ENCODE measurements at regions not wholly inside any gene's neighbourhood (a gene's known extent, or its start where the extent isn't known, plus 50 kb on each side); places are given as distances from the start of the nearest gene placed in this dataset.

GRCh38 chr15:31498329-31498728 lies 171.7 kb downstream of the KLF13 start:
- Mint-ChIP-seq H3K4me1 (peaks cover 6% of the 10 kb centered on the region), H3K27ac (ENCODE audit: unreplicated experiment) (no peak overlapping the region), H3K9me3 (peaks cover 5% of the 10 kb centered on the region), H3K36me3 (ENCODE audit: low read depth) (peaks cover 2% of the 10 kb centered on the region), H3K27me3 (ENCODE audit: low read depth) (no peaks in the 10 kb centered on the region), H3K4me3 (no peak overlapping the region)
- TF ChIP-seq, protein P1, sequence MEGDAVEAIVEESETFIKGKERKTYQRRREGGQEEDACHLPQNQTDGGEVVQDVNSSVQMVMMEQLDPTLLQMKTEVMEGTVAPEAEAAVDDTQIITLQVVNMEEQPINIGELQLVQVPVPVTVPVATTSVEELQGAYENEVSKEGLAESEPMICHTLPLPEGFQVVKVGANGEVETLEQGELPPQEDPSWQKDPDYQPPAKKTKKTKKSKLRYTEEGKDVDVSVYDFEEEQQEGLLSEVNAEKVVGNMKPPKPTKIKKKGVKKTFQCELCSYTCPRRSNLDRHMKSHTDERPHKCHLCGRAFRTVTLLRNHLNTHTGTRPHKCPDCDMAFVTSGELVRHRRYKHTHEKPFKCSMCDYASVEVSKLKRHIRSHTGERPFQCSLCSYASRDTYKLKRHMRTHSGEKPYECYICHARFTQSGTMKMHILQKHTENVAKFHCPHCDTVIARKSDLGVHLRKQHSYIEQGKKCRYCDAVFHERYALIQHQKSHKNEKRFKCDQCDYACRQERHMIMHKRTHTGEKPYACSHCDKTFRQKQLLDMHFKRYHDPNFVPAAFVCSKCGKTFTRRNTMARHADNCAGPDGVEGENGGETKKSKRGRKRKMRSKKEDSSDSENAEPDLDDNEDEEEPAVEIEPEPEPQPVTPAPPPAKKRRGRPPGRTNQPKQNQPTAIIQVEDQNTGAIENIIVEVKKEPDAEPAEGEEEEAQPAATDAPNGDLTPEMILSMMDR (conservative IDR thresholded peaks at IDR 0.05), result no peak
- no peak for DNase-seq (ENCODE audit: low read depth, low spot score)

DNA sequence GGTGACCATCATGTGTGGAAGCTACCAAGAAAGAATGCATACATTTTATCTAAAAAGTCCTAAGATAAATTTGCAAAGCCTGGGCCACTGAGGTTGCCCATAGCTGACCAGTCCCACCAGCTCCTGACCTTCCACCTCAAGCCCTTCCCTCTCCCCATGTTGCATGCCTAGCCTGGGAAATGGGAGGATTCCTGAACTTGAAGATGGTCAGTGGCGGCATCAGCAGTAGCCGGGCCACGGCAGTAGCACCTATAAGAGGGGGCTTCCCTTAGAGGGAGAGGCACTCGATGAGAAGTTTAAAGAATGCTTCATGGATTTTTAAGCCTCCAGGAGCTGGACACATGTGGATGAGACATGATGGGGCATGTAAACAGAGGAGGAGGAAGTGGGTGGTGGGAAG lies 172.1 kb downstream of the KLF13 start:
- peaks cover under 1% of the 10 kb centered on the region for H3K36me3 Mint-ChIP-seq (ENCODE audit: low read depth)
- no peak for DNase-seq (ENCODE audit: low read depth, low spot score)
- H3K4me3 Mint-ChIP-seq, result no peak overlapping the region
- H3K27ac Mint-ChIP-seq (ENCODE audit: unreplicated experiment), result no peak overlapping the region
- TF ChIP-seq, protein P1 (conservative IDR thresholded peaks at IDR 0.05), result no peak
- no peaks in the 10 kb centered on the region for H3K27me3 Mint-ChIP-seq (ENCODE audit: low read depth)
- peaks cover 6% of the 10 kb centered on the region for H3K4me1 Mint-ChIP-seq
- peaks cover 2% of the 10 kb centered on the region for H3K9me3 Mint-ChIP-seq

DNA sequence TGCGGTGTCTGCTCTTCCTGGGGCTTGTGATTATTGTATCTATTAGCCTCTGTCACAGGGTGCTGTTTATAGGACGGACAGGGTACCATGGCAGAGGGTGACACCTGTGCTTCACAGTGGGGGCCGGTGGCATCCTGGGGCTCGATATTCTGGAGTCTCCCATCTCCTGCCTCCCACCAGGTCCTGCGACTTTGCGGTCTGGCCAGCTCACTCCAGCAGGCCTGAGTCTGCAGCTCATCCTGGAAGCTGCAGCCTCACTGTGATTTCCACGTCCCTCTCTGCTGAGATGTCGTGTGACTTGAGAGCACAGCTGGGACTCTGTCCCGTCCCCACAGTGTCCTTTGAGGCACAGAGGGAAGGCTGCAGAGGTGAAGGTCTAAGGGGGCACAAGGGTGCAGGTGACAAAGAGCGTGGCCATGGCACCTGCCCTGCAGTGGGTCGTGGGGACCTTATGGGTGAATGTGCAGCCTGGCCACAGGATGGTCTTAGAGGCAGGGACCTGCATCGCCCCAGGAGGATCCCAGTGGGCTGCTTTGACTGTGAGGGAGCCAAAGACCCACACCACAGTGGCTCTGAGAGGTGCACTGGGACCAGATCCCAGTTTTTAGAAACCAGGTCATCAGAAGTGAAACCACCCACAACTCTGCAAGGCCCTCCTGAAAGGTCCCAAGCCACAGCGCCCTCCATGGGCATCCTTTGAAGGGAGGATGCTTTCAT lies 172.8 kb downstream of the KLF13 start:
- H3K27me3 Mint-ChIP-seq (ENCODE audit: low read depth), result no peaks in the 10 kb centered on the region
- peaks cover 6% of the 10 kb centered on the region for H3K4me1 Mint-ChIP-seq
- no peak for DNase-seq (ENCODE audit: low read depth, low spot score)
- H3K27ac Mint-ChIP-seq (ENCODE audit: unreplicated experiment), result no peak overlapping the region
- TF ChIP-seq, protein P1 (conservative IDR thresholded peaks at IDR 0.05), result no peak
- H3K4me3 Mint-ChIP-seq, result no peak overlapping the region
- H3K9me3 Mint-ChIP-seq, result peaks cover 2% of the 10 kb centered on the region
- H3K36me3 Mint-ChIP-seq (ENCODE audit: low read depth), result no peaks in the 10 kb centered on the region

DNA sequence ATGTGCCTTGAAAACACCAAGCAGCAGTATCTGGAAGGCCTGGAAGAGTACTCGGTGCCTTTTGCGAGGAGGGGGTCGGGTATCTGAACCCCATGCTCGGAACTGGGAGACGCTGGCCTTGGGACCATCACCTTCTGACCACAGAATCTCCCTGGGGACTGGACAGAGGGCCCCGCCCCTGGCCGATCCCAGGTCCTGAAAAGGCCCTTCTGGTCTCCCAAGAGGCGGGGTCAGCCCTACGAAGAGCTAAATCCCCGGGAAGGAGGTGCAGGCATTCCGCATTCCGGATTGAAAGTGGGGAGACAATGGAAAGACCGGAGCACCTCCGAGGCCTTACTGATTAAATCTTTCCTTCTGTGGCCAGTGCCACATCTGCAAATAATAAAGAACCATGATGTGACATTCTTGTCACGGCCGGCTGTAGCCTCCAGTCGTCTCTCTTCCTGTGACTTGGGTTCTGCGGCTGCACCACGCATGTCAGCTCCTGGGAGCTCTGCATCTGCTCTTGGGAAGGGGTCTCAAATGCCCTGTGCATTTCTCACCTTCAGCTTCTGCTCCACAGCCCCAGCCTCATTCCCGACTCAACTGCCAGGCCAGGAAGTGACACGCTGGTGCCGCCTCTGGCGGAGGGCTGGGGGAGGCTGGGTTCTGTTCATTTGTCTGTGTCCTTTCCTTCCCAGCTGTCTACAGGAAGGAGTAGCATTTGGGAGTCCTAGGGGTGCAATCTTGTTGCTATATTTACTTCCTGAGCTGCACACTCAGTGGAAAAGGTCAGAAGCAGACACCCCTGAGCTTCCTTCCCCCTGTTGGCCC lies 173.5 kb downstream of the KLF13 start:
- H3K4me1 Mint-ChIP-seq, result peaks cover 6% of the 10 kb centered on the region
- no peak overlapping the region for H3K4me3 Mint-ChIP-seq
- no peak overlapping the region for H3K27ac Mint-ChIP-seq (ENCODE audit: unreplicated experiment)
- H3K9me3 Mint-ChIP-seq, result no peaks in the 10 kb centered on the region
- H3K27me3 Mint-ChIP-seq (ENCODE audit: low read depth), result no peaks in the 10 kb centered on the region
- no peak for DNase-seq (ENCODE audit: low read depth, low spot score)
- no peaks in the 10 kb centered on the region for H3K36me3 Mint-ChIP-seq (ENCODE audit: low read depth)
- TF ChIP-seq, protein P1 (conservative IDR thresholded peaks at IDR 0.05), result no peak

GRCh38 chr15:31500766-31501449 lies 174.3 kb downstream of the KLF13 start:
- H3K27ac Mint-ChIP-seq (ENCODE audit: unreplicated experiment), result no peak overlapping the region
- H3K4me3 Mint-ChIP-seq, result no peak overlapping the region
- no peak for DNase-seq (ENCODE audit: low read depth, low spot score)
- H3K9me3 Mint-ChIP-seq, result no peaks in the 10 kb centered on the region
- TF ChIP-seq, protein P1 (conservative IDR thresholded peaks at IDR 0.05), result no peak
- no peaks in the 10 kb centered on the region for H3K27me3 Mint-ChIP-seq (ENCODE audit: low read depth)
- H3K4me1 Mint-ChIP-seq, result peaks cover 6% of the 10 kb centered on the region
- H3K36me3 Mint-ChIP-seq (ENCODE audit: low read depth), result no peaks in the 10 kb centered on the region

Data from neural crest cell (in vitro differentiated cells).